KOPT-K1 (cell line): ENCODE measurements at regions not wholly inside any gene's neighbourhood (a gene's known extent, or its start where the extent isn't known, plus 50 kb on each side); places are given as distances from the start of the nearest gene placed in this dataset.
"Not testable (repeated sequence)": the region's sequence is repeated elsewhere in the genome, so short reads cannot be mapped to it uniquely, and the experiment has no call there.

Experiments used
- H3K27ac ChIP-seq: fragments of 200-600 bp; sonication (generic); 2 replicates; pipeline ENCODE4 v1.5.1; 2016; ENCODE audit warnings: antibody characterized with exemption, mild to moderate bottlenecking, low read depth, low read length; ENCODE audit not compliant: poor library complexity, severe bottlenecking
- H3K36me3 ChIP-seq: fragments of 200-600 bp; sonication (generic); 2 replicates; pipeline ENCODE4 v1.5.1; 2017; ENCODE audit warnings: antibody characterized with exemption, mild to moderate bottlenecking, low read length, moderate library complexity; ENCODE audit not compliant: insufficient read depth
- H3K9me3 ChIP-seq: fragments of 200-600 bp; sonication (generic); 2 replicates; pipeline ENCODE4 v1.5.1; 2017; ENCODE audit warnings: antibody characterized with exemption, low read length, mild to moderate bottlenecking; ENCODE audit not compliant: insufficient read depth, poor library complexity, severe bottlenecking

- H3K36me3 ChIP-seq = no peaks in the 10 kb centered on the region
- H3K27ac ChIP-seq = no peak overlapping the region
- H3K9me3 ChIP-seq = no peaks in the 10 kb centered on the region
Measured at GRCh38 chr9:21708856-21709255, 93.6 kb upstream of the MTAP start.

- Histone ChIP-seq H3K36me3 (no peaks in the 10 kb centered on the region), H3K9me3 (no peaks in the 10 kb centered on the region), H3K27ac (no peak overlapping the region)
Measured at GRCh38 chr9:21709464-21710058, 92.9 kb upstream of the MTAP start.

DNA sequence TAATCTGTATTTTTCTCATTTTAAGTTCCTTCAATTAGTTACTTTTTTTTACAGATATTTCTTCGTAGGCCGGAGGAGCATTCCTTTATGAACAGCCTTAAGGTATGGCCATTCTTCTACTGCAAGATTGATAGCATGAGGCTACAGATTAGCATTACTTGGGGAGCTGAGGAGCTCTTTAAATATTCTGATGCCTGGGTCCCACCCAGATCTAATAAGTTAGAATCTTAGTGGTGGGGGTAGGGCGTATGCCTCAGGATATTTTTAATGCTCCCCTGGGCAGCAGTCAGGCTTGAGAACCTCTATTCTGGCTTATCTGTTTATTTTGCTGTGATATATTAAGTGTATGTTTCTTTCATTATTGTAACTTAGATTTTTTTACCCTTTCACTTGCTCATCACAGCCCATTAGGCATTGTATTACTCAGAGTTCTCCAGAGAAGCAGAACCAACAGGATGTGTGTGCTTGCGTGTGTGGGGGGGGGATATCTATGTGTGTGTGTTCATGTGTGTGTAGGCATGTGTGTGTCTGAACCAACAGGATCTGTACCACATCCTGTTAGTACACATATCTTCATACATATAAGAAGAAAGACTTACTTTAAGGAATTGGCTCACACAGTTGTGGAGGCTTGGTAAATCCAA is 91.8 kb upstream of the MTAP start:
- no peak overlapping the region for H3K27ac ChIP-seq
- no peaks in the 10 kb centered on the region for H3K9me3 ChIP-seq
- H3K36me3 ChIP-seq = no peaks in the 10 kb centered on the region

GRCh38 chr9:21711504-21711903 is 90.9 kb upstream of the MTAP start:
- Histone ChIP-seq H3K27ac (no peak overlapping the region), H3K9me3 (no peaks in the 10 kb centered on the region), H3K36me3 (no peaks in the 10 kb centered on the region)

DNA sequence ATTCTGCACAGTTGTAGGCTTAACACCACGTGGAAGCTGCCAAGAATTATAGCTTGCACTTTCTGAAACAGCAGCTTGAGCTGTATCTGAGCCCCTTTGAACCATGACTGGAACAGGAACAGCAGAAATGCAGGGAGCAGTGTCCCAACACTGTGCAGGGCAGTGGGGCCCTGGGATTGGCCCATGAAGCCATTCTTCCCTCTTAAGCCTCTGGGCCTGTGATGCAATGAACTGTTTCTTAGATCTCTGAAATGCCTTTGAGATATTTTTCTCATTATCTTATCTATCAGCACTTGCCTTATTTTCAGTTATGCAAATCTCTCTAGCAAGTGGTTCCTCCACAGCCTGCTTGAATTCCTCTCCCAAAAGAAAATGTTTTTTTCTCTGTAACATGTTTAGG is 87.0 kb upstream of the MTAP start:
- no peaks in the 10 kb centered on the region for H3K9me3 ChIP-seq
- no peaks in the 10 kb centered on the region for H3K36me3 ChIP-seq
- no peak overlapping the region for H3K27ac ChIP-seq

DNA sequence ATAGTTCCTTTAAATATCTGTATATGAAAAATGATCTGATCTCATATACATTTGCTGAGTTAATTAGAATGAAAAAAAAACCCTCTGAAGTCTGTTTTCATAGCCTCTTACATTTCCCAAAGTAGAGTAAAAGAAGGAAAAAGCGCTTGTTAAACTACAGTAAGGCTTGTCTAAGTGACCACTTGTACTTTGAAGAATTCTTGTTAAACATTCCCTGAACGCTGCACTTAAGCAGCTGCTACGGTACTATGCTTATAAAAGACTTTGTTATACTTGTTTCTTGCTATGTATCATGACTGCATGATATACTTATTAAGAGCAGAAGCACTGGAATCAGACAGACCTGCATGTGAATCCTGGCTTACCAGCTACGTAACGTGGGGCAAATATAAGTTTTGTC is 81.7 kb upstream of the MTAP start:
- Histone ChIP-seq H3K36me3 (no peaks in the 10 kb centered on the region), H3K9me3 (no peaks in the 10 kb centered on the region), H3K27ac (no peak overlapping the region)

DNA sequence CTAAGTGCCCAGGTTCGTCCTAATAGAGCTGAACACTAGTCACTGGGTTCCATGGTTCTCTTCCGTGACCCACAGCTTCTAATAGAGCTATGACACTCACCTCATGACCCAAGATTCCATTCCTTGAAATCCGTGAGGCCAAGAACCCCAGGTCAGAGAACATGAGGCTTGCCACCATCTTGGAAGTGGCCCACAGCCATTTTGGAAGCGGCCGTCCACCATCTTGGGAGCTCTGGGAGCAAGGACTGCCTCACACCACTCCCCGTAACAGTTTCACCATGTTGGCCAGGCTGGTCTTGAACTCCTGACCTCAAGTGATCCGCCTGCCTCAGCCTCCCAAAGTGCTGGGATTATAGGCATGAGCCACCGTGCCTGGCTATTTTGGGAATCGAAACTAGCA is 75.0 kb upstream of the MTAP start:
- H3K27ac ChIP-seq, H3K36me3 ChIP-seq, H3K9me3 ChIP-seq: not testable (repeated sequence)

- Histone ChIP-seq H3K27ac (no peak overlapping the region), H3K9me3 (no peaks in the 10 kb centered on the region), H3K36me3 (no peaks in the 10 kb centered on the region)
Measured at GRCh38 chr9:21728781-21729180, 73.7 kb upstream of the MTAP start.

DNA sequence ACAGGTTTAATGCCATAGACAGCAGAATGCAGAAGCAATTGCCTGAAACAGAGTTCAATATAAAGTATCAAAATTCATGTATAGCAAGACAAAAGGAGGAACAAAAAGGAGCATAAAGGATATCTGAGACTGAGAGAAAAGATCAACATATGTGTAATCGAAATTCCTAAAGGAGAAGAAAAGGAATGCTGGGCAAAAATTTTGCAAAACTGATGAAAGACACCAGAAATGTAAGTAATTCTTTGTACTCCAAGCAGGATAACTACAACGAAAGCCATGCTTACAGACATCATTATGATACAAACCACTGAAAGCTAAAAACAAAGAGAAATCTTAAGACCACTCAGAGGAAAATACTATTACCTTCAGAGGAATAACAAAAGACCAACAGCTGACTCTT is 72.8 kb upstream of the MTAP start:
- H3K9me3 ChIP-seq = no peaks in the 10 kb centered on the region
- no peaks in the 10 kb centered on the region for H3K36me3 ChIP-seq
- no peak overlapping the region for H3K27ac ChIP-seq

GRCh38 chr9:21730899-21731298 is 71.5 kb upstream of the MTAP start:
- Histone ChIP-seq H3K36me3 (no peaks in the 10 kb centered on the region), H3K27ac (no peak overlapping the region)

GRCh38 chr9:21741151-21741550 is 61.3 kb upstream of the MTAP start:
- no peaks in the 10 kb centered on the region for H3K36me3 ChIP-seq
- no peak overlapping the region for H3K27ac ChIP-seq
- H3K9me3 ChIP-seq = no peaks in the 10 kb centered on the region

More at GRCh38 chr9:21730899-21731298, 71.5 kb upstream of the MTAP start:
- H3K9me3 ChIP-seq = no peaks in the 10 kb centered on the region

GRCh38 chr9:21744320-21744719 is 58.1 kb upstream of the MTAP start:
- Histone ChIP-seq H3K27ac (no peak overlapping the region), H3K36me3 (no peaks in the 10 kb centered on the region), H3K9me3 (no peaks in the 10 kb centered on the region)

DNA sequence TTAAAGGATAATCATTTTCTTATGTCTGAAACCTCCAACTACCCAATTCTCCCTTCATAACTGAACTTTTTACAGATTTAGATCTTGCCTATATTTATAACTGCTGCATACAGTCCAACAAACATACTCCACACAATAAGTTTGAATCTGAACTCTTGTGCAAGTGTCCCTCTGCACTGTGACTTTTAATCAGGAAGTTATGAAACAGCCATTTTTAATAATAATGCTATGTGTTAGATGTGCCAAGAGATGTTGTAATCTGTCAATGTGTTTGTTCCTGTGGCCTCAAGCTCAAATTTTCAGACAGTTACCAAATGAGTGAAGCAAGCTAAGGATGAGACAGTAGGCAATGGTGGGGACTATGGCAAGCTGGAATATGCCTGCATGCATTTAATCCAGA is 57.6 kb upstream of the MTAP start:
- Histone ChIP-seq H3K9me3 (no peaks in the 10 kb centered on the region), H3K27ac (no peak overlapping the region), H3K36me3 (no peaks in the 10 kb centered on the region)

DNA sequence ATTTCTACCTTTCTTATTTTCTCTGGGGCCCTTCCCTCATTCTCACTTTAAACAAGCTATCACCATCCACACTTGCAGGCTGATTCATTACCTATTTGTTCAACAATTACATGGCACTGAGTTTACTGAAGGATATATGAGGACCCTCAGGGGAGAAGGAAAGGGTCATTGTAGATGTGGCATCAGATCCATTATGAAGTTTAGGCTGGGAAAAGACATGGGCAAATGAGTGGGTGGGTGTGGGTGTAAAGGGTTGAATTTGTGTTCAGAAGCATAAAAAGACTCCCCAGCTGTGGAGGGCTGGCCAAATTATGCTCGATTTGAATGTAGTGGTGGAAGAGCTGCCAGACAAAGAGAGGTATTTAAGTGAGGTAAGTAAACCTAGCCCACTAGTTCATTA is 55.9 kb upstream of the MTAP start:
- Histone ChIP-seq H3K9me3 (no peaks in the 10 kb centered on the region), H3K27ac (no peak overlapping the region)

DNA sequence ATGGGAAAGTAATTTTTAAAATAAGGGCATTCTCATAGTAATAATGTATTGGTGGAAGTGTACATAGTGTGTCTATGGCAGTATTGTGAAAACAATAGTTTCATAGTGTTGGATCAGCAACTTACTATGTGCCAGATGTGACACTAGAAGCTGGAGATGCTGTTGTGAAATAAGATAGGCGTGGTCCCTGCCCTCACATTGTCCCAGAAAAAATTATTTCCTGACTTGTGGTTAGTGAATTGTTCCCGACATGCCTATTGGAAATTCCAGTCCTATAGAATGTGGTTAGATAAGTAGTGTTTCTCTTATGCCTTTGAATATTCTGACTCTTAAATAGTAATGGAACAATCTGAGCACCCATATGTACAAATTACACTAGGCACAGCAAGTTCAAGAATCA is 55.3 kb upstream of the MTAP start:
- Histone ChIP-seq H3K9me3 (no peaks in the 10 kb centered on the region), H3K27ac (no peak overlapping the region), H3K36me3 (no peaks in the 10 kb centered on the region)

More for the DNA sequence above, 55.9 kb upstream of the MTAP start:
- no peaks in the 10 kb centered on the region for H3K36me3 ChIP-seq

- Histone ChIP-seq H3K27ac (no peak overlapping the region), H3K36me3 (no peaks in the 10 kb centered on the region), H3K9me3 (no peaks in the 10 kb centered on the region)
Measured at GRCh38 chr9:21750021-21750735, 52.3 kb upstream of the MTAP start.
